Activated T-cell treated with anti-CD3 and anti-CD28 coated beads for 48 hours (primary cell): ENCODE measurements at regions not wholly inside any gene's neighbourhood (a gene's known extent, or its start where the extent isn't known, plus 50 kb on each side); places are given as distances from the start of the nearest gene placed in this dataset.

ENCODE experiments used
- DNase-seq: peaks from one replicate; pipeline ENCODE4 v3.0.0-alpha.2; 2020; ENCODE audit warnings: low read depth

GRCh38 chr3:14590569-14590968 lies 50.4 kb upstream of the GRIP2 start:
- no peak for DNase-seq

GRCh38 chr3:14592390-14592789 lies 52.2 kb upstream of the GRIP2 start:
- no peak for DNase-seq

- no peak for DNase-seq
Measured at GRCh38 chr3:14592836-14593235, 52.7 kb upstream of the GRIP2 start.

GRCh38 chr3:14594234-14594633 lies 54.1 kb upstream of the GRIP2 start:
- DNase-seq = no peak

- DNase-seq = no peak
Measured at GRCh38 chr3:14595561-14595960, 55.4 kb upstream of the GRIP2 start.

- no peak for DNase-seq
Measured at GRCh38 chr3:14597266-14597665, 54.3 kb upstream of the CCDC174 start.

- peak; percentile 37 for DNase-seq
Measured at GRCh38 chr3:14598143-14598569, 53.4 kb upstream of the CCDC174 start.

GRCh38 chr3:14599488-14599887 lies 52.1 kb upstream of the CCDC174 start:
- DNase-seq = no peak

- DNase-seq = no peak
Measured at GRCh38 chr3:14600075-14600474, 51.5 kb upstream of the CCDC174 start.

GRCh38 chr3:14600856-14601610 lies 50.5 kb upstream of the CCDC174 start:
- no peak for DNase-seq

GRCh38 chr3:14601692-14602005 lies 49.9 kb upstream of the CCDC174 start:
- no peak for DNase-seq
